22Rv1 (cell line): ENCODE measurements at regions not wholly inside any gene's neighbourhood (a gene's known extent, or its start where the extent isn't known, plus 50 kb on each side); places are given as distances from the start of the nearest gene placed in this dataset.

ENCODE experiments used
- ZFX ChIP-seq: fragments of 450-650 bp; IDR thresholded peaks from 2 replicates; pipeline ENCODE4 v1.6.1; 2017; ENCODE audit warnings: antibody characterized with exemption, borderline replicate concordance
- TF ChIP-seq, protein P1 (sequence below): fragments of 450-650 bp; IDR thresholded peaks from 2 replicates; pipeline ENCODE4 v1.5.1; 2017; ENCODE audit warnings: mild to moderate bottlenecking

DNA sequence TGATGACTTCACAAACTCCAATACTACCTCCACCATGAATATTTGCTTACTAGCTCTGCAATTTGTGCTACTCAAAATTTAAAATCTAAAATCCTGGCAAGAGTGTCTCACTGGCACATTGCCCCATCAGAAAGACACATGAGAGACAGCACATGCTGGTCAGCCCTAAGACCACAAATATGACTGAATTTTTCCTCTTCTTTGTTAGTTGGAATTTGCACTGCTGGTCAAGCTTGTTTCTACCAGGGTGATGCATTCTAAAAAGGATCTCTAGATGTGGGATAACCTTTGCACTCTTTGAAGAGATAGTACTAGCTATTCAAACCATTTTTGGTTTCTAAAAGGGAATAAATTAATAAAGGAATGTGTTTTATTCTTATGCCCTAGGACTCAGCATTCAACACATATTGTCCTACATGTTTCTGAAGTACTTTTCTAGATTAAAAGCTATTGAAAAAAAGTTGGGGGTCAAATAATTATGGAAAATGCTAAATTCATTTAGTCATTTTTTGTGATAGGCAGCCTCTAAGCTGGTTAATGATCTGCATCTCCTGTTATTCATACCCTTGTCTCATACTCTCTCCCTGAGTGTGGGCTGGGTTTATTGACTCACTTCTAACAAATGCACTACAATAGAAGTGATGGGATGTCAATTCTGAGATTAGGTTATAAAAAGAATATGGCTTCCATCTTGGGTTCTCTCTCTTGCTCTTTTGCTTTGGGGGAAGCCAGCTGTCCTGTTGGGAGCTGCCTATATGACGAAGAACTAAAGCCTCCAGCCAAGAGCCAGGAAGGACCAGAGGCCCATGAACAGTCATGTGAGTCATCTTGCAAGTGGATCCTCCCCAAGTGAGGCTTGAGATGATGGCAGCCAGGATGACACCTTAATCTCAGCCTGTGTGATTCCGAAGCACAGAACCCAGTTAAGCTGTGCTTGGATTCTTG lies 211.5 kb upstream of the CRY1 start:
- TF ChIP-seq, protein P1, sequence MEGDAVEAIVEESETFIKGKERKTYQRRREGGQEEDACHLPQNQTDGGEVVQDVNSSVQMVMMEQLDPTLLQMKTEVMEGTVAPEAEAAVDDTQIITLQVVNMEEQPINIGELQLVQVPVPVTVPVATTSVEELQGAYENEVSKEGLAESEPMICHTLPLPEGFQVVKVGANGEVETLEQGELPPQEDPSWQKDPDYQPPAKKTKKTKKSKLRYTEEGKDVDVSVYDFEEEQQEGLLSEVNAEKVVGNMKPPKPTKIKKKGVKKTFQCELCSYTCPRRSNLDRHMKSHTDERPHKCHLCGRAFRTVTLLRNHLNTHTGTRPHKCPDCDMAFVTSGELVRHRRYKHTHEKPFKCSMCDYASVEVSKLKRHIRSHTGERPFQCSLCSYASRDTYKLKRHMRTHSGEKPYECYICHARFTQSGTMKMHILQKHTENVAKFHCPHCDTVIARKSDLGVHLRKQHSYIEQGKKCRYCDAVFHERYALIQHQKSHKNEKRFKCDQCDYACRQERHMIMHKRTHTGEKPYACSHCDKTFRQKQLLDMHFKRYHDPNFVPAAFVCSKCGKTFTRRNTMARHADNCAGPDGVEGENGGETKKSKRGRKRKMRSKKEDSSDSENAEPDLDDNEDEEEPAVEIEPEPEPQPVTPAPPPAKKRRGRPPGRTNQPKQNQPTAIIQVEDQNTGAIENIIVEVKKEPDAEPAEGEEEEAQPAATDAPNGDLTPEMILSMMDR, result no peak
- no peak for TF ChIP-seq ZFX
